ENCODE measurements at regions not wholly inside any gene's neighbourhood (a gene's known extent, or its start where the extent isn't known, plus 50 kb on each side); places are given as distances from the start of the nearest gene placed in this dataset.

- TF ChIP-seq CTCF (IDR thresholded peaks at IDR 0.05; ENCODE audit: low read depth, low read length, missing input control): no peak
- no peak for TF ChIP-seq RXRA (IDR thresholded peaks at IDR 0.05)
- no peak for TF ChIP-seq EGR1 (IDR thresholded peaks at IDR 0.05; ENCODE audit: low read depth in 2 of 2)
- TF ChIP-seq REST (IDR thresholded peaks at IDR 0.05): no peak
- TF ChIP-seq YY1 (IDR thresholded peaks at IDR 0.05): no peak
- TF ChIP-seq, protein P1, sequence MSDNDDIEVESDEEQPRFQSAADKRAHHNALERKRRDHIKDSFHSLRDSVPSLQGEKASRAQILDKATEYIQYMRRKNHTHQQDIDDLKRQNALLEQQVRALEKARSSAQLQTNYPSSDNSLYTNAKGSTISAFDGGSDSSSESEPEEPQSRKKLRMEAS (IDR thresholded peaks at IDR 0.05): no peak
- TF ChIP-seq, protein P2, sequence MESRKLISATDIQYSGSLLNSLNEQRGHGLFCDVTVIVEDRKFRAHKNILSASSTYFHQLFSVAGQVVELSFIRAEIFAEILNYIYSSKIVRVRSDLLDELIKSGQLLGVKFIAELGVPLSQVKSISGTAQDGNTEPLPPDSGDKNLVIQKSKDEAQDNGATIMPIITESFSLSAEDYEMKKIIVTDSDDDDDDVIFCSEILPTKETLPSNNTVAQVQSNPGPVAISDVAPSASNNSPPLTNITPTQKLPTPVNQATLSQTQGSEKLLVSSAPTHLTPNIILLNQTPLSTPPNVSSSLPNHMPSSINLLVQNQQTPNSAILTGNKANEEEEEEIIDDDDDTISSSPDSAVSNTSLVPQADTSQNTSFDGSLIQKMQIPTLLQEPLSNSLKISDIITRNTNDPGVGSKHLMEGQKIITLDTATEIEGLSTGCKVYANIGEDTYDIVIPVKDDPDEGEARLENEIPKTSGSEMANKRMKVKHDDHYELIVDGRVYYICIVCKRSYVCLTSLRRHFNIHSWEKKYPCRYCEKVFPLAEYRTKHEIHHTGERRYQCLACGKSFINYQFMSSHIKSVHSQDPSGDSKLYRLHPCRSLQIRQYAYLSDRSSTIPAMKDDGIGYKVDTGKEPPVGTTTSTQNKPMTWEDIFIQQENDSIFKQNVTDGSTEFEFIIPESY (IDR thresholded peaks at IDR 0.05): no peak
Measured at GRCh38 chr4:37533286-37534033, 152.7 kb downstream of the RELL1 start.
